Gastrocnemius medialis (tissue), 4 donors: ENCODE measurements at regions not wholly inside any gene's neighbourhood (a gene's known extent, or its start where the extent isn't known, plus 50 kb on each side); places are given as distances from the start of the nearest gene placed in this dataset.

Experiments
- POLR2A ChIP-seq, 2 donors: fragments of 450-650 bp; IDR thresholded peaks; one replicate each; pipeline ENCODE4 v1.6.1; 2017; ENCODE audit warnings: antibody characterized with exemption in 2 of 2, mild to moderate bottlenecking in 2 of 2, moderate library complexity in 2 of 2
- TF ChIP-seq, protein P1 (sequence below), 5 experiments: fragments of 450-650 bp in 3 of 5; fragments of 200-600 bp in 2 of 5; sonication (generic) in 2 of 5; IDR thresholded peaks in 4 of 5; conservative IDR thresholded peaks in 1 of 5; 1 replicate in 4 of 5; 2 replicates in 1 of 5; pipeline ENCODE4 v1.5.1; 2016 to 2019; ENCODE audit warnings: antibody characterized with exemption in 5 of 5, mild to moderate bottlenecking in 3 of 5, moderate library complexity in 3 of 5

GRCh38 chr6:26270486-26270861 lies 94.5 kb upstream of the BTN3A2 start:
- TF ChIP-seq, protein P1, sequence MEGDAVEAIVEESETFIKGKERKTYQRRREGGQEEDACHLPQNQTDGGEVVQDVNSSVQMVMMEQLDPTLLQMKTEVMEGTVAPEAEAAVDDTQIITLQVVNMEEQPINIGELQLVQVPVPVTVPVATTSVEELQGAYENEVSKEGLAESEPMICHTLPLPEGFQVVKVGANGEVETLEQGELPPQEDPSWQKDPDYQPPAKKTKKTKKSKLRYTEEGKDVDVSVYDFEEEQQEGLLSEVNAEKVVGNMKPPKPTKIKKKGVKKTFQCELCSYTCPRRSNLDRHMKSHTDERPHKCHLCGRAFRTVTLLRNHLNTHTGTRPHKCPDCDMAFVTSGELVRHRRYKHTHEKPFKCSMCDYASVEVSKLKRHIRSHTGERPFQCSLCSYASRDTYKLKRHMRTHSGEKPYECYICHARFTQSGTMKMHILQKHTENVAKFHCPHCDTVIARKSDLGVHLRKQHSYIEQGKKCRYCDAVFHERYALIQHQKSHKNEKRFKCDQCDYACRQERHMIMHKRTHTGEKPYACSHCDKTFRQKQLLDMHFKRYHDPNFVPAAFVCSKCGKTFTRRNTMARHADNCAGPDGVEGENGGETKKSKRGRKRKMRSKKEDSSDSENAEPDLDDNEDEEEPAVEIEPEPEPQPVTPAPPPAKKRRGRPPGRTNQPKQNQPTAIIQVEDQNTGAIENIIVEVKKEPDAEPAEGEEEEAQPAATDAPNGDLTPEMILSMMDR (IDR thresholded peaks at IDR 0.05 in 4 of 5, conservative IDR thresholded peaks at IDR 0.05 in 1 of 5), result no peak
- TF ChIP-seq POLR2A (IDR thresholded peaks at IDR 0.05), result no peak
